HFF-Myc (cell line): ENCODE measurements at regions not wholly inside any gene's neighbourhood (a gene's known extent, or its start where the extent isn't known, plus 50 kb on each side); places are given as distances from the start of the nearest gene placed in this dataset.

Experiments
- DNase-seq: peaks from one replicate; pipeline ENCODE4 v3.0.0-alpha.2; 2011; ENCODE audit warnings: low read depth; ENCODE audit errors: extremely low read depth
- H3K4me3 ChIP-seq: replicated peaks from 2 replicates; pipeline ENCODE4 v1.5.1; 2011; ENCODE audit warnings: low read depth, mild to moderate bottlenecking, control low read depth, low read length
- TF ChIP-seq, protein P1 (sequence below): IDR thresholded peaks from 2 replicates; pipeline ENCODE4 v1.5.1; 2012; ENCODE audit warnings: mild to moderate bottlenecking, low read depth, low read length, control low read depth; ENCODE audit errors: missing control alignments

DNA sequence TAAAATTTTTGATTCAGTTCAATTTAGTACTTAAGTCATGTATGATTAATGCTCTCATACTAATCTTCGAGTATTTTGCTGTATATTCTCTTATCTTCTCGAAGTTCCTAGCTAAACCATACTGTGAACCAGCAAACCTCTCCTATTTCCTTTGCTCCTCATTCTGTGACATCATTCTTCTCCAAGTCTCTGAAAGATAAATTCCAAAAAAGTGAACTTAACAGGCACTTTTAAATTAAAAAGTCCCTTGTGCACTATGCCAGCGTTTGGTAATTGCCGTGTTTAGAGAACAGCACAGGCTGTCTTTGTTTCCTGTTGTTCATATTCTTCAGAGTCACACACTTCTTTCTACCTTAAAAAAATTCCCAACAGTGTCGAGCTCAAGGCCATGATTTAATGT, 188.4 kb upstream of the PHACTR1 start:
- TF ChIP-seq, protein P1, sequence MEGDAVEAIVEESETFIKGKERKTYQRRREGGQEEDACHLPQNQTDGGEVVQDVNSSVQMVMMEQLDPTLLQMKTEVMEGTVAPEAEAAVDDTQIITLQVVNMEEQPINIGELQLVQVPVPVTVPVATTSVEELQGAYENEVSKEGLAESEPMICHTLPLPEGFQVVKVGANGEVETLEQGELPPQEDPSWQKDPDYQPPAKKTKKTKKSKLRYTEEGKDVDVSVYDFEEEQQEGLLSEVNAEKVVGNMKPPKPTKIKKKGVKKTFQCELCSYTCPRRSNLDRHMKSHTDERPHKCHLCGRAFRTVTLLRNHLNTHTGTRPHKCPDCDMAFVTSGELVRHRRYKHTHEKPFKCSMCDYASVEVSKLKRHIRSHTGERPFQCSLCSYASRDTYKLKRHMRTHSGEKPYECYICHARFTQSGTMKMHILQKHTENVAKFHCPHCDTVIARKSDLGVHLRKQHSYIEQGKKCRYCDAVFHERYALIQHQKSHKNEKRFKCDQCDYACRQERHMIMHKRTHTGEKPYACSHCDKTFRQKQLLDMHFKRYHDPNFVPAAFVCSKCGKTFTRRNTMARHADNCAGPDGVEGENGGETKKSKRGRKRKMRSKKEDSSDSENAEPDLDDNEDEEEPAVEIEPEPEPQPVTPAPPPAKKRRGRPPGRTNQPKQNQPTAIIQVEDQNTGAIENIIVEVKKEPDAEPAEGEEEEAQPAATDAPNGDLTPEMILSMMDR, result no peak
- no peak for DNase-seq
- no peak overlapping the region for H3K4me3 ChIP-seq

DNA sequence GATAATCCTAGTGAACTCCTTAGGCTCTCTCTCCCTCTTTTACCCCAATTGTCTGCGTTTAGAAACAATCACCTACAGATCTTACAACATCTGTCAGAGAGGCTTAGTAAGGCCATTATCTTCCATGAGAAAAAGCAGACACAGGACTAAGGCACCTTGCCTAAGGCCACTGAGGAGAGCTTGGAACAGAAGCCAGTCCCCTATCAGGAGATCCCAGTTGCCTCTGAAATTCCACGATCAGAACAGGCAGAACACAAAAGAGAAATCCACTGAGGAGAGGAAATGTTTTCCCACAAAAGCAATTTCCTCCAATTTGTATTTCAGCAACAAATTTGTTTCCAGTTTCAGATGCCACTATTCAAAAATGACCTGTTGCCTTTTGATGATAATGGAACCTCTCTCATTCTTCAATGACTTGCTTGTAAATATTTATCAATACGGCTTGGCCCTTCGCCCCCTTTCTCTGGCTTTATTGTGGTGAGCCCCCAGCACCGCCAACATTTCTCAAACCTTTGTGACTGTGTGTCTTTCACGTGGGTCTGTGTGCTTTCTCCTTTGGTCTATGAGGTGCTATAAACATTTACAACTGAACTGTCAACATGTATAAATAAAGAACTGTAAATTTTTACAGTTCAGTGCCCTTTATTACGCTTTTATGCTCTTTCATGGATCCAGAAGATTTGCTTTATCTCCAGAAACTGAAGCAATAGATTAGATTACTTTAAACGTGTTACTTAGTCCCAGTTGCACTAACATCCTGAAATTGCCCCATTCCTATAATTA, 187.8 kb upstream of the PHACTR1 start:
- TF ChIP-seq, protein P1, result no peak
- H3K4me3 ChIP-seq, result no peak overlapping the region
- no peak for DNase-seq

DNA sequence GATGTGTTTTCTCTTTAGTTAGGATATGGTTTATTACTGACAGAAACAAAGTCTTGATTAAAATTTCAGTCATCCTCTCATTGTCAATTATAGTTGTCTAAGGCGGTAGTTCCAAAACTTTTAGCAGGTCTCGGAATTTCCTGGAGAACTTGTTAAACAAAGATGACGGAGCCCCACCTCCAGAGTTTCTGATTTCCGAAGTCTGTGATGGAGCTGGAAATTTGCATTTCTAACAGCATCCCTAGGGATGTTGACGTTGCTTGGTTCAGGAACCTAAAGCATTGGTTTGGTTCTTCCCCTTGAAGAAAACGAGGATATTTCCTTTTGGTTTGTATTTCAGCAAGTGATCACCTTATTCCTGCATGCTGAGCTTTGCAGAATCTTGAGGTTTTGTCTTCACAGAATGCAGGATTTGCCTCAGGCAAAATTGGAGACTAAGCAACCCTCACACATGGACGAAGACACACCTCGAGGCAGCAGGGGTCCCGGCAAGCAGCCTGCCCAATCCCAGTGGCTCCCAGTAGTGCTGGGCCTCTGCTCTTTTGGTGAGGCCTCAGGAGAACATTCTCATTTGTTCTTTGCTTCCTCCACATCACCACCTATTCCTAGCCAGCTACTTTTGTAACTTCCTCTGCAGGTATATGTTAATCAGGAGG, 187.1 kb upstream of the PHACTR1 start:
- DNase-seq, result no peak
- H3K4me3 ChIP-seq, result no peak overlapping the region
- TF ChIP-seq, protein P1, result no peak

DNA sequence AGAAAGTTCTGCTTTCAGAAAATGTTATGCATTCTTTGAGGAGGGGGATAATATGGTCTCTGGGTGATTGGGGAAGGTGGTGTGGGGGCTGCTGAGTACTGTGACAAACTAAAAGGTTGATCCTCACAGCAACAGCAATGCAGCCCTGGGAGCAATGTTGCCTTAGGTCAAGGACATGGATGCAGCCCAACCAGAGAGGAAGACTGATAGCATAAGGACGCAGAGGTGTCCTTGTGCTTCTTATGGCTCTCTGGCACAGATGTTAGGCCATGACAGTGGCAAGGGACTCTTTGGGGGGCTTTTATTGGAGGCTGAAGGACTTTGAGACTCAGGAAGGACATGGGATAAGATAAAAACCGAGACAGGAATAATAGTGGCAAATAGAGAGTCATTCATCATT, 186.2 kb upstream of the PHACTR1 start:
- H3K4me3 ChIP-seq, result no peak overlapping the region
- TF ChIP-seq, protein P1, result no peak

DNA sequence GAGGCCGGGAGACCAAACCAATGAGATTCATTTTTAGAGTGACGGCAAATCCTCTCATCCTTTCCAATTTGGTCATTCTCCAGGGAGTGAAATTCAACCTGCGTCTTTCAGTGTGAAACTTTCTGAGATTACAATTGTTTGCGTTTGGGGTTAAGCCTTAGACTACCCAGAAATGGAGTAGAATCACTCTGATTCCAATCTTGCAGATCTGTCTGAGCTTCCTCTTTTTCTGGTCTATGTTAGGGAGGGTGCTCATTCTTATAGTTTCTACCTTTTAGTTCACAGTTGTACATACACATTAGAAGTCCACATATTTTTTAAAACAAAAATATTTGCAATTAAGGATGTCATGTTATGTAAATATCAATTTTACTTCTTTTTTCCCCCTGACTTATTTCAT, 183.0 kb upstream of the PHACTR1 start:
- TF ChIP-seq, protein P1, result no peak
- no peak overlapping the region for H3K4me3 ChIP-seq
- no peak for DNase-seq

More for the DNA sequence above, 186.2 kb upstream of the PHACTR1 start:
- DNase-seq, result no peak

DNA sequence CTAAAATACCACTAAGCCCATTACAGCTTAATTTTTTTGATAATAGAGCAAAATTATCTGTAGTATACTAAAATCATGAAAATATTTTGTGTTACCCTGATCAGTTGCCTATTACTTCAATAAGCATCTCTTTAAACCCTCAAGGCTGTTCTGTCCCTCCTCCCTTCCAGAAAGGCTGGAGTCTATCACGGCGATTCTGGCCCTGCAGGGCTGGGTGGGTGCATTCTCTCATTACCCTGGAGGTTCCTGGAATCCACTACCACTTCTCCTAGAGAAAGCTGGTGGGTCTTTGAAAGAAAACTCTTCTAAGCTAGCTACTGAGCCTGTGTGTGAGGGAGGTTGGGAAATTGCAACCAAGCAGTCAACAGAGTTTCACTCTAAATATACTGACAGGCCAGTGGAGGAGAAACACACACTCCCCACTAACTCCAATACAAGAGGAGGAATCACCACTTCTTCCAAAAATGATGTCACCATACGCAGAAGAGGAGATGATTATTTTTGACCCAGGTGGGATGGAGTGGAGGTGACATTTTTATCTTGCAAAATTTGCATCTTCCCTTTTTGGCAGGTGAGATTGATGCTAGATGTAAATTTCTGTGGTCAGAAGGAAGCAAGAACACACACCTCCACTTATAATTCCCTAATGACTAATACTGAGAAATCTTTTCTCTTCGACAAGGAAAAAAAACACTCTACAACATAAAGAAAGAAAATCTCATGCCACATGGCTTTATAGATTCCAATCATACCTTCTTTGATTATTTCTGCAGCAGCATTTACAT, 182.3 kb upstream of the PHACTR1 start:
- DNase-seq, result no peak
- TF ChIP-seq, protein P1, result no peak
- H3K4me3 ChIP-seq, result no peak overlapping the region
